ENCODE measurements at regions not wholly inside any gene's neighbourhood (a gene's known extent, or its start where the extent isn't known, plus 50 kb on each side); places are given as distances from the start of the nearest gene placed in this dataset.
A peak's percentile ranks its signal among the peaks of the same experiment; 100 is the strongest.
"Not testable (repeated sequence)": the region's sequence is repeated elsewhere in the genome, so short reads cannot be mapped to it uniquely, and the experiment has no call there.

DNA sequence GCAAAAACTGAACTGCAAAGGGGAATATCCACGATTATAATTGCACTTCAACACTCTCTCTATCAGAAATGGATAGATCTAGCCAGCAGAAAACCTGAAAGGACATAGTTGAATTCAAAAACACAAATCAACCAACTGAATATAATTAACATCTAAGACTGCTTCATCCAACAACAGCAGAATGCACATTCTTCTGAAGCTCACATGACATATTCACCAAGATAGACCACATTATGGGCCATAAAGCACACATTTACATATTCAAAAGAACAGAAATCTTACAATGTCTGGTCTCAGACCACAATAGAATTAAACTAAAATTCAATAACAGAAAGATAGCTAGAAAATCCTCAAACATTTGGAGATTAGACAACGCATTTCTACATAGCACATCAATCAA, 118.3 kb downstream of the FBXO4 start:
- no peak for DNase-seq
- Mint-ChIP-seq H3K27ac (no peak overlapping the region), H3K9me3 (no peaks in the 10 kb centered on the region), H3K27me3 (peaks cover 14% of the 10 kb centered on the region), H3K4me3 (no peak overlapping the region), H3K4me1 (no peaks in the 10 kb centered on the region), H3K36me3 (ENCODE audit: low read depth) (no peaks in the 10 kb centered on the region)
- no peak for ATAC-seq

DNA sequence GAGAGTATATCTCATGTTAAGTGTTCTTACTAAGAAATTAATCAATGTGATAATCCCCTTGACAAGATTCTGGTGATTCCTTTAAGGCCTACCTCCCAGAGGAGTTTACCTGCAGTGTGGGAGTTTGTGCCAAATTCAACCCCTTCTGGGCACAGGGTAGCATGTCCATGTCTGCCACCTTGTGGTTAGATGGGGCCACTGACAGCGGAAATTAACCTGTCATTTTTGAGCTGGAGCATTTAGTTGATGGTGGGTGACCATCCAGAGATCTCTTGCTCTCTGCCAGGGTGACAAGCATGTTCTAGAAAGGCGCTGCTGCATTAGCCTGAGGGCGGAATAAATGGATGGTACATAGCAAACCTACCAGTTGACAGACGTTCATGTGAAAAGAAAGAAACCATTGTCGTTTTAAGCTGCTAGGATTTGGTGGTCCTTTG, 132.2 kb downstream of the FBXO4 start:
- Mint-ChIP-seq H3K27me3 (peaks cover 5% of the 10 kb centered on the region), H3K27ac (no peak overlapping the region), H3K9me3 (no peaks in the 10 kb centered on the region), H3K36me3 (ENCODE audit: low read depth) (no peaks in the 10 kb centered on the region), H3K4me1 (no peaks in the 10 kb centered on the region), H3K4me3 (no peak overlapping the region)
- ATAC-seq: peak; percentile 66
- peak; percentile 44 for DNase-seq

DNA sequence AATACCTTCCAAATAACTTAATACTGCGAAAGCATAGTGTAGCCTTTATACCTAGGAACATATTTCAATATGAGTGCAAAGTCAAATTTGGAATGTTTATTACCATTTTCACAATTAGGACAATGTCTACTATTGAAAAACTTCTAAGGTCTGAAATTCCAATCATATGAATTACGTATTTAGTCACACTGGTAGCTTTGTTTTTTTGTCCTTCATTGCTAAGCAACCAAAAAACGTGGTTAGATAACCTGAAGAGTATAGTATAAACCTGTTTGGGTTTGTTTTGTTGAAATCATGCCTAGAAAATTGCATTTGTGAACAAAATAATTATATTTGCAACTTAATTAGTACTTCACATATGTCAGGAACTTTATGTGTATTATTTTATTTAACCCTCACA, 134.2 kb downstream of the FBXO4 start:
- H3K27ac Mint-ChIP-seq: no peak overlapping the region
- no peaks in the 10 kb centered on the region for H3K36me3 Mint-ChIP-seq (ENCODE audit: low read depth)
- no peak overlapping the region for H3K4me3 Mint-ChIP-seq
- no peak for ATAC-seq
- peaks cover 5% of the 10 kb centered on the region for H3K27me3 Mint-ChIP-seq
- DNase-seq: no peak
- no peaks in the 10 kb centered on the region for H3K4me1 Mint-ChIP-seq
- H3K9me3 Mint-ChIP-seq: no peaks in the 10 kb centered on the region

- Mint-ChIP-seq H3K4me1 (no peaks in the 10 kb centered on the region), H3K4me3 (no peak overlapping the region), H3K9me3 (no peaks in the 10 kb centered on the region), H3K27me3 (peaks cover 5% of the 10 kb centered on the region), H3K27ac (no peak overlapping the region), H3K36me3 (ENCODE audit: low read depth) (no peaks in the 10 kb centered on the region)
- no peak for DNase-seq
- no peak for ATAC-seq
Observed at GRCh38 chr5:42059778-42060464, 134.8 kb downstream of the FBXO4 start.

- Mint-ChIP-seq H3K4me1 (no peaks in the 10 kb centered on the region), H3K27me3 (peaks cover 5% of the 10 kb centered on the region), H3K36me3 (ENCODE audit: low read depth) (no peaks in the 10 kb centered on the region), H3K9me3 (no peaks in the 10 kb centered on the region), H3K27ac (no peak overlapping the region), H3K4me3 (no peak overlapping the region)
- DNase-seq: no peak
- ATAC-seq: no peak
Observed at GRCh38 chr5:42061121-42061520, 136.0 kb downstream of the FBXO4 start.

DNA sequence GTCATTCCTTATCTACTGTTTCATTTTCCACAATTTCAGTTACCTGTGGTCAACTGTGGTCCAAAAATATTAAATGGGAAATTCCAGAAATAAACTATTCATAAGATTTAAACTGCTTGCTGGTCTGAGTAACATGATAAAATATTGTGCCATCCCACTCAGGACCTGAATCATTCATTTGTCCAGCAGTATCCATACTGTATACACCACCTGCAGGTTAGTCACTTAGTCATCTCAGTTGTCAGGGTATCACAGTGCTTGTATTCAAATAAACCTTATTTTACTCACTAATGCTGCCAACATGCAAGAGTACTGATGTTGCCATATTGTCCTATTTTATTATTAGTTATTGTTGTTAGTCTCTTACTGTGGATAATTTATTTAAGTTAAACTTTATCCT, 139.7 kb downstream of the FBXO4 start:
- Mint-ChIP-seq H3K27me3 (peaks cover 2% of the 10 kb centered on the region), H3K36me3 (ENCODE audit: low read depth) (no peaks in the 10 kb centered on the region), H3K27ac (no peak overlapping the region), H3K9me3 (no peaks in the 10 kb centered on the region), H3K4me3 (no peak overlapping the region), H3K4me1 (no peaks in the 10 kb centered on the region)
- DNase-seq: no peak
- ATAC-seq: no peak

DNA sequence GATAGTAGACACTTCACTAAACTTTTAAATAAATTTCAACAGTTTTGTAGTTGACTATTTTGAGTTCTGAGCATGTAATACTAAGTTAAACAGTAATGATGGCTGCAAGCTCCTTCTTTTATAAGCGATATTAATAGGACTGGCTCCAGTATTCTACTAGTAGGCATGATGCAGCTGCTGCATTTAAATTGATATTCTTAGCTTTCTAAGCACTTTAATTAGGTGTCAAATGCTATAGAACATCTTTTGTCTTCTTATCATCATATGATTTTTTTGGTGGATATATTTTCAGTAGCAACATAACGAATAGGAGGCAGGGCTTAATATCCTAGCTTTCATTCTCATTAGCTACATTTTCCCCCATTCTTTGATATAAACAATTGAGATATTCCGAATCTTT, 141.1 kb downstream of the FBXO4 start:
- Mint-ChIP-seq H3K27me3 (peaks cover 2% of the 10 kb centered on the region), H3K36me3 (ENCODE audit: low read depth) (no peaks in the 10 kb centered on the region), H3K4me1 (no peaks in the 10 kb centered on the region), H3K27ac (no peak overlapping the region), H3K9me3 (no peaks in the 10 kb centered on the region), H3K4me3 (no peak overlapping the region)
- DNase-seq: no peak
- no peak for ATAC-seq

DNA sequence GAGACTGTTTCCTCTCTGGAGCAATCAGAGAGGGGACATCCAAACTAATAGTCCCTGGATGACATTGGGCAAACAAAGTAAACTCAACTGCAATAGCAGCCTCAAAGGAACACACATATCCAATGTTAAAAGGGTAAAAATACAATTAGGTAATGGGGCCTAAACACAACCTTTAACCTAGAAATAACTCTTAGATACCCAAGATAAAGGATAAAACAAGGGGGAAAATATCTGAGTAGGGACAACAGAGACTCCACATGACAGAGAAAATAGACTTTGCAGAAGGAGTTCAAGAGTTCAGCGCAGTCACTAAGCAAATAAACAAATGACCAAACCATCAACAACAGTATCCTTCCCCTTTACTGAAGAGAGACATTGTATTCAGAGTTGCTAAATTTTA, 149.3 kb downstream of the FBXO4 start:
- Mint-ChIP-seq H3K36me3 (ENCODE audit: low read depth) (no peaks in the 10 kb centered on the region), H3K4me3 (no peak overlapping the region), H3K9me3 (peaks cover 5% of the 10 kb centered on the region), H3K27me3 (peaks cover 13% of the 10 kb centered on the region), H3K27ac (no peak overlapping the region), H3K4me1 (no peaks in the 10 kb centered on the region)
- ATAC-seq (no peak), DNase-seq (no peak)

DNA sequence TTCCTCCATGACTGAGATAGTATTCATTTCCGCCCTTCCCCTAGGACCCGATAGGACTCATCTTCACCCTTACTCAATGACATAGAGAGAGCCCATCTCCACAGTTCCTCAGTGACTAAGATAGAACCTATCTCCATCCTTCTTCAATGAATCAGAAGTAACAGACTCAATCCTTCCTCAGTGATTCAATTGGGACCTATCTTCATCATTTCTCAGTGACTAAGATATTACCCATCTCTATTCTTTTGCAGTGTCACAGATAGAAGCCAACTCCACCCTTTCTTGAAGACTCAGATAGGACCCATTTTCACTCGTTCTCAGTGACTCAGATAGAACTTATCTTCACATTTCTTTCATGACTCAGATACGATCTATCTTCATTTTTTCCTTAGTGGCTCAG, 164.6 kb downstream of the FBXO4 start:
- no peak for DNase-seq
- Mint-ChIP-seq H3K27me3 (no peaks in the 10 kb centered on the region), H3K4me1 (no peaks in the 10 kb centered on the region), H3K4me3 (no peak overlapping the region), H3K9me3 (peaks cover 5% of the 10 kb centered on the region), H3K27ac (no peak overlapping the region), H3K36me3 (ENCODE audit: low read depth) (no peaks in the 10 kb centered on the region)
- ATAC-seq: peak; percentile 61

DNA sequence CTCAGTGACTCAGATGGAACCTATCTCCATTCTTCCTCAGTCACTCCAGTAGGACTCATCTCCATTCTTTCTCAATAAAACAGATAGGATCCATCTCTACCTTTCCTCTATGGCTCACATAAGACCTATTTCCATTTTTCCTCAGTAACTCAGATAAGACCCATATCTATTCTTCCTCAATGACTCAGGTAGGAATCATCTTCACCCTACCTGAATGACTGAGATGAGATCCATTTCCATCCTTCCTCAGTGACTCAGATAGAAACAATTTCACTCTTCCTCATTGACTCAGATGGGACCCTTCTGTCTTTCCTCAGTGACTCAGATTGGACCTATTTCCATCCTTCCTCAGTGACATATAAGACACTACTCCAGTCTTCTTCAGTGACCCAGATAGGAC, 165.1 kb downstream of the FBXO4 start:
- Mint-ChIP-seq H3K4me3 (no peak overlapping the region), H3K36me3 (ENCODE audit: low read depth) (no peaks in the 10 kb centered on the region), H3K27ac (no peak overlapping the region), H3K27me3 (no peaks in the 10 kb centered on the region), H3K4me1 (no peaks in the 10 kb centered on the region), H3K9me3 (peaks cover 5% of the 10 kb centered on the region)
- no peak for DNase-seq
- ATAC-seq: no peak

GRCh38 chr5:42099846-42100245, 174.8 kb downstream of the FBXO4 start:
- not testable (repeated sequence) for H3K36me3 Mint-ChIP-seq (ENCODE audit: low read depth); H3K4me3 Mint-ChIP-seq; DNase-seq; H3K4me1 Mint-ChIP-seq; ATAC-seq; H3K27me3 Mint-ChIP-seq; H3K9me3 Mint-ChIP-seq; H3K27ac Mint-ChIP-seq

GRCh38 chr5:42108468-42108867, 183.4 kb downstream of the FBXO4 start:
- no peaks in the 10 kb centered on the region for H3K4me1 Mint-ChIP-seq
- peaks cover 12% of the 10 kb centered on the region for H3K9me3 Mint-ChIP-seq
- no peak overlapping the region for H3K4me3 Mint-ChIP-seq
- ATAC-seq (no peak), DNase-seq (no peak)
- no peaks in the 10 kb centered on the region for H3K36me3 Mint-ChIP-seq (ENCODE audit: low read depth)
- no peak overlapping the region for H3K27ac Mint-ChIP-seq
- peaks cover 2% of the 10 kb centered on the region for H3K27me3 Mint-ChIP-seq

DNA sequence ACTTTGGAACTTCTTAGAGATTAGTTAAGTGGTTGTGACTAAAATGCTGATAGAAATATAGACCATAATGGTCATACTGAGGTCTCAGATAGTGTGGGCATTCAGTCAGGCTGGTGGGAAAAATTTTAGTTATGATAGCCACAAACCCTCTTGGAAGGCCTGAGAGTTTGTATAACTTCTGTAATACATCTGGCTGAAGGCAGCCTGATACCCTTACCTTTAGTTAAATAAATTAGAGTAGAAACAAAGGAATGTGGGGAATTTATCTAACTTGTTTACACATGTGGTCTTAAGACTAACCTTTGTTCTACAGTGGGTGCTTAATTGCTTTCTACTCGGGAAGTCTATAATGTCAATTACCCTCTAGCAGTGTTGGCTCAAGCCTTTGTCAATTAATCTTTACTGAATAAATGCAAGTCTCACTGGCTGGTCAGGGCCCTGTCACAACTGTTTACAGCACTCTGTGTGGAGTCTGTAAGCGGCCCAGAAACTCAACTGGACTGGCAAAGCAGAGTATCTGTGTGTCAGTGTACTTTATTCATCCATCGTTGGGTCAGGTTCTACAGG, 184.0 kb downstream of the FBXO4 start:
- no peak for DNase-seq
- peaks cover 2% of the 10 kb centered on the region for H3K27me3 Mint-ChIP-seq
- H3K36me3 Mint-ChIP-seq (ENCODE audit: low read depth): no peaks in the 10 kb centered on the region
- H3K4me3 Mint-ChIP-seq: no peak overlapping the region
- no peak for ATAC-seq
- H3K9me3 Mint-ChIP-seq: peaks cover 9% of the 10 kb centered on the region
- no peak overlapping the region for H3K27ac Mint-ChIP-seq
- H3K4me1 Mint-ChIP-seq: no peaks in the 10 kb centered on the region

GRCh38 chr5:42115721-42116120, 190.6 kb downstream of the FBXO4 start:
- ATAC-seq; H3K4me3 Mint-ChIP-seq; H3K27me3 Mint-ChIP-seq; H3K36me3 Mint-ChIP-seq (ENCODE audit: low read depth); H3K9me3 Mint-ChIP-seq; H3K4me1 Mint-ChIP-seq; H3K27ac Mint-ChIP-seq; DNase-seq: not testable (repeated sequence)

- no peaks in the 10 kb centered on the region for H3K36me3 Mint-ChIP-seq (ENCODE audit: low read depth)
- no peaks in the 10 kb centered on the region for H3K4me1 Mint-ChIP-seq
- no peak for ATAC-seq
- no peaks in the 10 kb centered on the region for H3K9me3 Mint-ChIP-seq
- no peak overlapping the region for H3K27ac Mint-ChIP-seq
- no peak overlapping the region for H3K4me3 Mint-ChIP-seq
- no peak for DNase-seq
- H3K27me3 Mint-ChIP-seq: peaks cover 2% of the 10 kb centered on the region
Observed at GRCh38 chr5:42120070-42120469, 195.0 kb downstream of the FBXO4 start.

GRCh38 chr5:42121401-42121800, 196.3 kb downstream of the FBXO4 start:
- DNase-seq (no peak), ATAC-seq (no peak)
- H3K4me1 Mint-ChIP-seq: no peaks in the 10 kb centered on the region
- no peaks in the 10 kb centered on the region for H3K9me3 Mint-ChIP-seq
- H3K27ac Mint-ChIP-seq: no peak overlapping the region
- H3K27me3 Mint-ChIP-seq: no peaks in the 10 kb centered on the region
- H3K36me3 Mint-ChIP-seq (ENCODE audit: low read depth): no peaks in the 10 kb centered on the region
- no peak overlapping the region for H3K4me3 Mint-ChIP-seq
